HUES48 (cell line): ENCODE measurements at regions not wholly inside any gene's neighbourhood (a gene's known extent, or its start where the extent isn't known, plus 50 kb on each side); places are given as distances from the start of the nearest gene placed in this dataset.

Experiments
- H3K27ac ChIP-seq: one replicate; pipeline ENCODE4 v1.7.0; 2013; ENCODE audit warnings: low read depth, low read length, inconsistent platforms
- H3K27me3 ChIP-seq: 2 replicates; pipeline ENCODE4 v1.6.1; 2013; ENCODE audit warnings: mild to moderate bottlenecking, low read length; ENCODE audit not compliant: control insufficient read depth, insufficient read depth
- H3K36me3 ChIP-seq: 2 replicates; pipeline ENCODE4 v1.6.1; 2013; ENCODE audit warnings: low read length; ENCODE audit not compliant: control insufficient read depth, insufficient read depth
- H3K4me1 ChIP-seq: 2 replicates; pipeline ENCODE4 v1.6.1; 2013; ENCODE audit warnings: mild to moderate bottlenecking, low read length; ENCODE audit not compliant: control insufficient read depth, insufficient read depth
- H3K4me3 ChIP-seq: 2 replicates; pipeline ENCODE4 v1.5.1; 2013; ENCODE audit warnings: mild to moderate bottlenecking, low read depth, low read length
- H3K9ac ChIP-seq: 2 replicates; pipeline ENCODE4 v1.6.1; 2013; ENCODE audit warnings: mild to moderate bottlenecking, low read depth, low read length, moderate library complexity
- H3K9me3 ChIP-seq: 2 replicates; pipeline ENCODE4 v1.6.1; 2013; ENCODE audit warnings: low read length; ENCODE audit not compliant: control insufficient read depth, insufficient read depth

DNA sequence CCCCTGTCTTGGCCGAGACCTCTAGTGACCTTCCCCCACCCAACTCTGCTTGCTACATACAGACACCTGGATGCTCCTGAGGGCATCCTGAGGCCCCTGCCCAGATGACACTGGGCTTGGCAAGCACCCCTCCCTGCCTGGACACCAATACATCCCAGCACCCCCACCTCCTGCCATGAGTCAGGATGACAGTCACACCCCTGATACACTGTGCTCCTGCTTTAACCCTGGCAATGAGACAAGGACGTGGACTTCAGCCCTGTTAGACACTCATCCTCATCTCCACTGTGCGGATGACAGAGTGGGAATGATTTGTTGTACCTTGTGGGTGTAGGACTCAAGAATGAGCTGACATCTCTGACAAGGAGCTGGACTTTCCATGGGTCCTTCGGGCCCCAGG lies 186.3 kb upstream of the ADCY1 start:
- no peak overlapping the region for H3K9ac ChIP-seq
- no peaks in the 10 kb centered on the region for H3K27me3 ChIP-seq
- H3K36me3 ChIP-seq: no peaks in the 10 kb centered on the region
- peaks cover 11% of the 10 kb centered on the region for H3K9me3 ChIP-seq
- H3K4me1 ChIP-seq: no peaks in the 10 kb centered on the region
- no peak overlapping the region for H3K4me3 ChIP-seq
- no peak overlapping the region for H3K27ac ChIP-seq

DNA sequence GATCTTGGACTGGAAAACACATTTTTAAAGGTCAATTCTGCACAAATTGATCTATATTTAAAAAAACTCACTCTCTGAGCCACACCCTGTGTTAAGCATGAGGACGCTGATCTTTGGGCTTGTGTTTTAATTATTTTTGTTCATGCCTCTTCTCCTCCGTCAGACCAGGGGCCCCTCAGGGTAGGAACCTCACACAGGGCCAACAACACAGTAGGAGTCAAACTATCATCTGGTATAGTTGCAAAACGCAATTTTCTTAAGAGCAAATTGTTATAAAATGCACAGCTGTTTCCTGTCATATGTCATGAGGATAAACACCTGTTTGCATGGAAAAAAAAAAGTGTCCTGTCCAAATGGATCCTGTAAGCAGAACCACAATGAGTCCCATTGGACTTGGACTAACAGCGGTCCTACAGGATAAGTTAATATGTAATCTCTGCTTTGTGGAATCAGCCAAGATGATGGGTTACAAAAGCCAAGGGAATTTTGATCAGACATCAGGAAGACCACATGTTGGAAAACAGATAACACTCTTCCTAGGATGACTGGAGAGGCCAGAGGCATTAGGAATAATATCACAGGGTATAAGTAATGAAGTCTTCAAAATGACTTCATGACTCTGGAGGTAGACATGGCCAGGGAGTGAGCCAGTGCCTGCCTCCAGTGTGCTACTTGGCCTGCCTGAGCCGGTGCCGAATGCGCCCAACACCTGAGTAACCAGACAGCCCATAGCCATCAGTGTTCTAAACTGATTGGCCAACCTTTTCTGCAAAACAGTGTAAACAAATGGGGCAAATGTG lies 184.9 kb upstream of the ADCY1 start:
- Histone ChIP-seq H3K4me3 (no peak overlapping the region), H3K36me3 (no peaks in the 10 kb centered on the region), H3K9me3 (peaks cover 10% of the 10 kb centered on the region; the same call in 1 of the 2 replicates), H3K27ac (no peak overlapping the region), H3K4me1 (no peaks in the 10 kb centered on the region), H3K27me3 (no peaks in the 10 kb centered on the region), H3K9ac (no peak overlapping the region)

DNA sequence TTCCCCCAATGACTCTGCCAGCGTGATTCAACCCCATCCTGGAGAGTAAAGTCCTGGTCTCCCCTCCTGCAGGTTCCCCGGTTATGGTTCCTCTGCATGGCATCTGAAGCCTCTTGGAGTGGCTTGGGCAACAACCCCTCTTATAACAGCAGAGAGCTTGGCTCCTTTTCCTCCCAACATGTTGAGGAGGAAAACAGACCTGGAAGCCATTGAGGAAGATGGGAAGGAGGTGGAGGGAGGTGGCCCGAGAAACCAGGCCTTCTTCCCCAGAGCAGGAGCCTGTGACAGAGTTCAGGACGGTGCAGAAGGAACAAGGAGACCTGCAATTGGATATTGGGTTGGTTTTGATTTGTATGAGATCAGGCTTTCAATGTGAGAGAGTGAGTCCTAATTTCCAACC lies 184.0 kb upstream of the ADCY1 start:
- Histone ChIP-seq H3K9me3 (peaks cover 10% of the 10 kb centered on the region; the same call in 1 of the 2 replicates), H3K9ac (no peak overlapping the region), H3K4me1 (no peaks in the 10 kb centered on the region), H3K4me3 (no peak overlapping the region), H3K27ac (no peak overlapping the region), H3K27me3 (no peaks in the 10 kb centered on the region), H3K36me3 (no peaks in the 10 kb centered on the region)

GRCh38 chr7:45390731-45391130 lies 183.4 kb upstream of the ADCY1 start:
- Histone ChIP-seq H3K27me3 (no peaks in the 10 kb centered on the region), H3K4me1 (no peaks in the 10 kb centered on the region)

DNA sequence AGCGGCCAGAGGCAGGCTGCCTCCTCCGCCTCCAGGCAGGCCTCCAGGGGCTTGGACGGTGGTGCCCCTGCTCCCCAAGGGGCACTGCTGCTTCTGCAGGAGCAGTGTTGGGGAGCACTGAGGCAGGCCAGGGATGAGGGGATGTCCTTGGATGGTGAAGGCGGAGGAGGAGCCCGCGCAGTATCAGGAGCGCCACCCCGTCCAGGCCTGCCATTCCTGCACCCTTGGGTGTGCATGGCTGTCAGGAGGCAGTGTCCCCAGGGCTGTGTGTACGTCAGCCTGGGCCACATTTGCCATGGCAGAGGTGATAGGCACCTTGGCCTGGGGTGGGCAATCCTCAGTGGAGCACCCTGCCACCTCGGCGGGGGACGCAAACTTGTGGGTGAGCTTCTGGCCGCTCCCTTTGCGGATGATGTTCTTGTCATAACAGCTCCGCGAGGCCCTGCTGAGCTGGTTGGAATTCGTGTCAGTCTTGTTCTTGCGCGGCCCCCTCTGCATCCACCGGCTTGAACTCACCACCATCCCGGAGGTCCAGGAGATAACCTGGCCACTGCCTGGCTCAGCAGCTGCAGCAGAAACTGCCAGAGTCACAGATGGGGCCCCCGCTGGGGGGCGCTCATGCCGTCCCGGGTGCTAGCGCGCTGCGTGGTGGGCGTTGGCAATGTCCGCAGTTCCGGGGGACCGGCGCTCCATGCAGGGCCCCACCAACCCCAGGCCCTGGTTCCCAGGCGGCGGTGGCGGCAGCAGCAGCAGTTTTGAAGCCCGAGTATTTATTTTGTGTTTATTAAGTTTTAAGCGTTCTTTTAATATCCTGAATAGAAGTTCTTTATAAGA lies 182.3 kb upstream of the ADCY1 start:
- no peaks in the 10 kb centered on the region for H3K36me3 ChIP-seq
- H3K9me3 ChIP-seq: peaks cover 10% of the 10 kb centered on the region; the same call in 1 of the 2 replicates
- H3K4me1 ChIP-seq: no peaks in the 10 kb centered on the region
- H3K27ac ChIP-seq: no peak overlapping the region
- H3K4me3 ChIP-seq: no peak overlapping the region
- no peaks in the 10 kb centered on the region for H3K27me3 ChIP-seq
- no peak overlapping the region for H3K9ac ChIP-seq

More at GRCh38 chr7:45390731-45391130, 183.4 kb upstream of the ADCY1 start:
- Histone ChIP-seq H3K27ac (no peak overlapping the region), H3K36me3 (no peaks in the 10 kb centered on the region), H3K9ac (no peak overlapping the region), H3K4me3 (no peak overlapping the region), H3K9me3 (peaks cover 10% of the 10 kb centered on the region; the same call in 1 of the 2 replicates)

DNA sequence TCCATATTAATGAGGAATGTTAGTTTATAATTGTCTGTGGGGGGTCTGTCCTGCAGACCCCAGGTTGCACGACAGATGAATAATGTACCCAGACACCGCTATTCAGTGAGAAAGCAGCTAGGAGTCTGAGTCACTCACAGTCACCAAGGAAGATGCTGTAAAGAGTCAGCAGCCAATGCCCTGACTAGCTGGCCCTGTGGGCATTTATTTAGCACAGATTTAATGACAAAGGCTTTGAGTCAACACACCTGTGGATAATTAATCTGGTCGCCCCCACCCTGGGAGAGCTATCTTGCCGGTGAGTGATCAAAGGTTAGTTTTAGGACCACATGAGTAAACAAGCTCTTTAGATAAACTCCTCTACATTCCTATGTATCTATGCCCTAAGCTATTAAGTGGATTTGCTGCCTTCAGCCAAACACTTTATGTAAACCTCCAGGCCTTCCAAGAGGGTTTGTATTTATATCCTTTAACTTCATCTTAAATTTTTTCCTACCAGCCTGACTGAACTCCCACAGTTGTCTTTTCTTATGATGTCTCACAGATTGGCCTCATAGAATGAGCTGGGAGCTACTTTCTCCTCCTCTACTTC lies 180.0 kb upstream of the ADCY1 start:
- no peaks in the 10 kb centered on the region for H3K36me3 ChIP-seq
- H3K9ac ChIP-seq: no peak overlapping the region
- H3K9me3 ChIP-seq: peaks cover 10% of the 10 kb centered on the region; the same call in 1 of the 2 replicates
- H3K4me1 ChIP-seq: no peaks in the 10 kb centered on the region
- H3K27ac ChIP-seq: no peak overlapping the region
- no peak overlapping the region for H3K4me3 ChIP-seq
- H3K27me3 ChIP-seq: no peaks in the 10 kb centered on the region

DNA sequence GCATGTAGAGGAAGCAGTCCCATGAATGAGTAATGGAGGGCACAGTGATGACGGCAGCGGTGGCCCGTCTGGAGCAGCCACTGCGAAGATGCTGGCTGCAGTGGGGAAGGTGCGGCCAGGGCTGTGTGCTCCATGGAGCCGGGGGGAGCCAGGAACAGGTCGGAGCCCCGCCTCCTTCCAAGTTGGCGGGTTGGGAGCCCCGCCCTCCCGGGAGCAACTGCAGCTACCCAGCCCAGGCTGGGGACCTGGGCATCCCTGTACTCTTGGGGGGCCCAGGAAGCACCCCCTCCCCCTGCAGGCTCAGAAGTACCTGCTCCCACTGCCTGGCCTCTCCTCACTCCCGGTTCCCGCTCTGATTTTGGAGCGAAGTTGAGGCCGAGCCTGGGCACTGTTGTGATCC lies 175.1 kb upstream of the ADCY1 start:
- Histone ChIP-seq H3K4me3 (no peak overlapping the region), H3K9ac (no peak overlapping the region), H3K36me3 (no peaks in the 10 kb centered on the region), H3K27ac (no peak overlapping the region), H3K27me3 (no peaks in the 10 kb centered on the region), H3K9me3 (peaks cover 2% of the 10 kb centered on the region; the same call in 1 of the 2 replicates), H3K4me1 (no peaks in the 10 kb centered on the region)

DNA sequence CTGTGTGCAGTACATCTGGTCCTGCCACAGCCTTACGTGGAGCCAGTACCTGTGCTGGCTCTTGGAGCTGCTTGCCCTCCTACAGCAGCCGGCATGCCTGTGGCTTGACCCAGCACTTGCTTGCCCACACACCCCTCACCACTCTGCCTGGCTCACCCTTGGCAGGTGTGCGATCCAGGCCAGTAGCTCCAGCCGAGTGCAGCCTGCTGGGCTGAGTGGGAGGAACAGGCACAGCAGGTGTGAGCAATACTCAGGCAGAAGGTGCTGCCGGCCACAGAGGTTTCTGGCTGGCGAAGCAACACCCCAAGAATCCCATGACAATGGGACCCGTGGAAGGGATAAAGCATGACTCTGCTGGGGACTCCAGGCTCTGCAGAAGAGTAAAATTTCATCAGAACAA lies 173.5 kb upstream of the ADCY1 start:
- Histone ChIP-seq H3K9me3 (no peaks in the 10 kb centered on the region), H3K4me3 (no peak overlapping the region), H3K4me1 (no peaks in the 10 kb centered on the region), H3K9ac (no peak overlapping the region), H3K27ac (no peak overlapping the region), H3K27me3 (no peaks in the 10 kb centered on the region), H3K36me3 (no peaks in the 10 kb centered on the region)

DNA sequence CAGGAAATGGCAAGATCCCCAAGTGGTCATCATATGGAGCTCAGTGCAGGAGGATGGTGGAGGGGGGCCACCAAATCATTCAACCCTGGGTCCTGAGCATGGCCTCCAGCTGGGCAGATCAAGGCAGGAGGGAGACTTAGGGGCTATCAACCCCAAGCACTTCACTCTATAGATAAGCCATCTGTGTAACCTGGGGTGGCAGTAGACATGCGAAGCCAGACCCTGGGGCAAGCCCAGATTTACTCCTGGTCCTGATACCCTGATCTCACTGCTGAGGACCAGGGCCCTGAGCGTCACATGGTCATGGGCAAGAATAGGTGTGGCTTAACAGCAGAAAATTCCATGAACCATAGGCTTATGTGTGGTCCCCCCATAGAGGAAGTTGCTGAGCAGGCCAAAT lies 173.0 kb upstream of the ADCY1 start:
- Histone ChIP-seq H3K4me3 (no peak overlapping the region), H3K27me3 (no peaks in the 10 kb centered on the region), H3K4me1 (no peaks in the 10 kb centered on the region), H3K36me3 (no peaks in the 10 kb centered on the region), H3K27ac (no peak overlapping the region), H3K9ac (no peak overlapping the region), H3K9me3 (no peaks in the 10 kb centered on the region)

- H3K4me1 ChIP-seq: no peaks in the 10 kb centered on the region
- no peak overlapping the region for H3K27ac ChIP-seq
- H3K9ac ChIP-seq: no peak overlapping the region
Observed at GRCh38 chr7:45401851-45402250, 172.3 kb upstream of the ADCY1 start.

More at GRCh38 chr7:45401851-45402250, 172.3 kb upstream of the ADCY1 start:
- Histone ChIP-seq H3K36me3 (no peaks in the 10 kb centered on the region), H3K27me3 (no peaks in the 10 kb centered on the region), H3K9me3 (no peaks in the 10 kb centered on the region), H3K4me3 (no peak overlapping the region)
